Activated naive CD8-positive, alpha-beta T cell treated with anti-CD3 and anti-CD28 coated beads for 36 hours (primary cell): ENCODE measurements at regions not wholly inside any gene's neighbourhood (a gene's known extent, or its start where the extent isn't known, plus 50 kb on each side); places are given as distances from the start of the nearest gene placed in this dataset.

Experiments
- DNase-seq: peaks from one replicate; pipeline ENCODE4 v3.0.0; 2021
- H3K27ac Mint-ChIP-seq: one replicate; pipeline ENCODE4 v1.8.0; 2022; ENCODE audit warnings: mild to moderate bottlenecking, moderate library complexity, mixed read lengths
- H3K27me3 Mint-ChIP-seq: one replicate; pipeline ENCODE4 v1.8.0; 2022; ENCODE audit warnings: mild to moderate bottlenecking, mixed read lengths
- H3K36me3 Mint-ChIP-seq: one replicate; pipeline ENCODE4 v1.8.0; 2021; ENCODE audit warnings: mild to moderate bottlenecking, mixed read lengths
- H3K4me1 Mint-ChIP-seq: one replicate; pipeline ENCODE4 v1.8.0; 2021; ENCODE audit warnings: mixed read lengths
- H3K4me3 Mint-ChIP-seq: one replicate; pipeline ENCODE4 v1.8.0; 2022; ENCODE audit warnings: mild to moderate bottlenecking, moderate library complexity, mixed read lengths
- H3K9me3 Mint-ChIP-seq: one replicate; pipeline ENCODE4 v1.8.0; 2022; ENCODE audit warnings: mixed read lengths

- no peak for DNase-seq
- Mint-ChIP-seq H3K27ac (no peak overlapping the region), H3K9me3 (peaks cover 3% of the 10 kb centered on the region), H3K36me3 (no peaks in the 10 kb centered on the region), H3K4me1 (no peaks in the 10 kb centered on the region), H3K27me3 (no peaks in the 10 kb centered on the region), H3K4me3 (no peak overlapping the region)
These were observed 103.5 kb upstream of the NR3C1 start for GRCh38 chr5:143506836-143507552.

- Mint-ChIP-seq H3K36me3 (no peaks in the 10 kb centered on the region), H3K4me1 (no peaks in the 10 kb centered on the region), H3K9me3 (peaks cover 3% of the 10 kb centered on the region), H3K4me3 (no peak overlapping the region), H3K27me3 (no peaks in the 10 kb centered on the region), H3K27ac (no peak overlapping the region)
- no peak for DNase-seq
These were observed 102.4 kb upstream of the NR3C1 start for GRCh38 chr5:143505934-143506333.

- Mint-ChIP-seq H3K4me1 (no peaks in the 10 kb centered on the region), H3K4me3 (no peak overlapping the region), H3K9me3 (peaks cover 3% of the 10 kb centered on the region), H3K27ac (no peak overlapping the region), H3K36me3 (no peaks in the 10 kb centered on the region), H3K27me3 (no peaks in the 10 kb centered on the region)
- DNase-seq: no peak
These were observed 101.9 kb upstream of the NR3C1 start for GRCh38 chr5:143505354-143505753.

- no peaks in the 10 kb centered on the region for H3K36me3 Mint-ChIP-seq
- H3K4me1 Mint-ChIP-seq: no peaks in the 10 kb centered on the region
- no peak overlapping the region for H3K4me3 Mint-ChIP-seq
- peaks cover 3% of the 10 kb centered on the region for H3K9me3 Mint-ChIP-seq
- no peak overlapping the region for H3K27ac Mint-ChIP-seq
- DNase-seq: no peak
- H3K27me3 Mint-ChIP-seq: peaks cover 5% of the 10 kb centered on the region
These were observed 98.0 kb upstream of the NR3C1 start for GRCh38 chr5:143501310-143502044.

- no peak for DNase-seq
- no peak overlapping the region for H3K27ac Mint-ChIP-seq
- peaks cover 5% of the 10 kb centered on the region for H3K27me3 Mint-ChIP-seq
- no peak overlapping the region for H3K4me3 Mint-ChIP-seq
- H3K36me3 Mint-ChIP-seq: no peaks in the 10 kb centered on the region
- no peaks in the 10 kb centered on the region for H3K4me1 Mint-ChIP-seq
- H3K9me3 Mint-ChIP-seq: no peaks in the 10 kb centered on the region
These were observed 96.1 kb upstream of the NR3C1 start for GRCh38 chr5:143499480-143500114.

- Mint-ChIP-seq H3K4me3 (no peak overlapping the region), H3K36me3 (no peaks in the 10 kb centered on the region), H3K27ac (no peak overlapping the region), H3K9me3 (no peaks in the 10 kb centered on the region), H3K4me1 (no peaks in the 10 kb centered on the region), H3K27me3 (peaks cover 5% of the 10 kb centered on the region)
- no peak for DNase-seq
These were observed 95.3 kb upstream of the NR3C1 start for GRCh38 chr5:143498821-143499220.

- Mint-ChIP-seq H3K36me3 (no peaks in the 10 kb centered on the region), H3K4me1 (no peaks in the 10 kb centered on the region), H3K27me3 (peaks cover 5% of the 10 kb centered on the region), H3K27ac (no peak overlapping the region), H3K9me3 (no peaks in the 10 kb centered on the region), H3K4me3 (no peak overlapping the region)
- no peak for DNase-seq
These were observed 94.3 kb upstream of the NR3C1 start for GRCh38 chr5:143497749-143498148.

GRCh38 chr5:143496943-143497342, 93.5 kb upstream of the NR3C1 start:
- Mint-ChIP-seq H3K27ac (no peak overlapping the region), H3K36me3 (no peaks in the 10 kb centered on the region), H3K4me1 (no peaks in the 10 kb centered on the region), H3K4me3 (no peak overlapping the region), H3K27me3 (peaks cover 5% of the 10 kb centered on the region), H3K9me3 (no peaks in the 10 kb centered on the region)
- DNase-seq: no peak

- DNase-seq: no peak
- H3K36me3 Mint-ChIP-seq: no peaks in the 10 kb centered on the region
- H3K27me3 Mint-ChIP-seq: peaks cover 5% of the 10 kb centered on the region
- H3K4me3 Mint-ChIP-seq: no peak overlapping the region
- no peaks in the 10 kb centered on the region for H3K4me1 Mint-ChIP-seq
- no peaks in the 10 kb centered on the region for H3K9me3 Mint-ChIP-seq
- H3K27ac Mint-ChIP-seq: no peak overlapping the region
These were observed 92.4 kb upstream of the NR3C1 start for GRCh38 chr5:143495821-143496275.

GRCh38 chr5:143495110-143495509, 91.6 kb upstream of the NR3C1 start:
- H3K36me3 Mint-ChIP-seq: no peaks in the 10 kb centered on the region
- H3K4me3 Mint-ChIP-seq: no peak overlapping the region
- H3K27ac Mint-ChIP-seq: no peak overlapping the region
- no peaks in the 10 kb centered on the region for H3K4me1 Mint-ChIP-seq
- H3K9me3 Mint-ChIP-seq: no peaks in the 10 kb centered on the region
- peaks cover 5% of the 10 kb centered on the region for H3K27me3 Mint-ChIP-seq
- no peak for DNase-seq

- no peak for DNase-seq
- no peak overlapping the region for H3K27ac Mint-ChIP-seq
- H3K9me3 Mint-ChIP-seq: no peaks in the 10 kb centered on the region
- no peaks in the 10 kb centered on the region for H3K4me1 Mint-ChIP-seq
- no peaks in the 10 kb centered on the region for H3K36me3 Mint-ChIP-seq
- peaks cover 5% of the 10 kb centered on the region for H3K27me3 Mint-ChIP-seq
- no peak overlapping the region for H3K4me3 Mint-ChIP-seq
These were observed 91.1 kb upstream of the NR3C1 start for GRCh38 chr5:143494595-143494994.

- H3K27me3 Mint-ChIP-seq: peaks cover 4% of the 10 kb centered on the region
- no peaks in the 10 kb centered on the region for H3K4me1 Mint-ChIP-seq
- H3K9me3 Mint-ChIP-seq: no peaks in the 10 kb centered on the region
- no peaks in the 10 kb centered on the region for H3K36me3 Mint-ChIP-seq
- H3K4me3 Mint-ChIP-seq: no peak overlapping the region
- no peak for DNase-seq
- H3K27ac Mint-ChIP-seq: no peak overlapping the region
These were observed 90.7 kb upstream of the NR3C1 start for GRCh38 chr5:143494162-143494561.

GRCh38 chr5:143492783-143493182, 89.3 kb upstream of the NR3C1 start:
- Mint-ChIP-seq H3K27me3 (no peaks in the 10 kb centered on the region), H3K36me3 (no peaks in the 10 kb centered on the region), H3K4me3 (no peak overlapping the region), H3K4me1 (no peaks in the 10 kb centered on the region), H3K9me3 (no peaks in the 10 kb centered on the region), H3K27ac (no peak overlapping the region)
- DNase-seq: no peak

GRCh38 chr5:143491646-143492045, 88.2 kb upstream of the NR3C1 start:
- no peak for DNase-seq
- H3K4me1 Mint-ChIP-seq: no peaks in the 10 kb centered on the region
- no peaks in the 10 kb centered on the region for H3K9me3 Mint-ChIP-seq
- no peak overlapping the region for H3K27ac Mint-ChIP-seq
- no peaks in the 10 kb centered on the region for H3K27me3 Mint-ChIP-seq
- H3K4me3 Mint-ChIP-seq: no peak overlapping the region
- H3K36me3 Mint-ChIP-seq: no peaks in the 10 kb centered on the region

GRCh38 chr5:143488381-143488780, 84.9 kb upstream of the NR3C1 start:
- Mint-ChIP-seq H3K36me3 (no peaks in the 10 kb centered on the region), H3K27ac (no peak overlapping the region), H3K4me3 (no peak overlapping the region), H3K27me3 (no peaks in the 10 kb centered on the region), H3K9me3 (no peaks in the 10 kb centered on the region), H3K4me1 (no peaks in the 10 kb centered on the region)
- DNase-seq: no peak
